ENCODE measurements at regions not wholly inside any gene's neighbourhood (a gene's known extent, or its start where the extent isn't known, plus 50 kb on each side); places are given as distances from the start of the nearest gene placed in this dataset.

DNA sequence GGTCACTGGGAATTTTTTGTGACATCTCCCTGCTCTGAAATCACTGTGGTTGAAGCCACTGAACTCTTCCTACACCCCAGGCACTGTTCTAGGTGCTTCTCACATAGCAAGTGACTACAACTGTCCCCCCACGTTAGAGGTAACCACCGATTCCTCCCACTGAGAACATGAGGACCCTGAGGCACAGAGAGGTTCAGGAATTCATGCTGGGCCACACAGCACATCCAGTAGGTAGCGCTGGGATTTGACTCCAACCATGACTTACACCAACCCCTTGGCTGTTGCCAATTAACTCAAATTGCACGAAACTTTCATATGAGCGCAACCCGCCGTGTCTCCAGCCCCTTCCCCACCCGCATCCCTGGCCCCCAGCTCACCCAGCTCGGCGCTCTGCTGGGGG, 105.2 kb downstream of the RFLNA start:
- Histone ChIP-seq H3K4me3 (replicated peaks in 1 of 3; ENCODE audit: low read depth in 2 of 3, low read length in 3 of 3) (no peak overlapping the region), H3K9me3 (replicated peaks in 1 of 2; ENCODE audit: control insufficient read depth in 1 of 2, insufficient read depth in 1 of 2, low read length in 2 of 2) (no peaks in the 10 kb centered on the region), H3K27ac (ENCODE audit: low read depth in 1 of 2, low read length in 2 of 2) (no peak overlapping the region), H3K79me2 (ENCODE audit: insufficient read depth, low read length) (peaks cover 15% of the 10 kb centered on the region), H3K4me1 (ENCODE audit: control insufficient read depth in 1 of 2, insufficient read depth in 2 of 2, low read length in 2 of 2) (no peaks in the 10 kb centered on the region), H3K4me2 (replicated peaks; ENCODE audit: extremely low read depth, low read length, poor library complexity, severe bottlenecking) (no peak overlapping the region), H2AFZ (ENCODE audit: insufficient read depth, low read depth, low read length, poor library complexity, severe bottlenecking) (no peak overlapping the region), H3K36me3 (replicated peaks in 1 of 2; ENCODE audit: control insufficient read depth in 1 of 2, insufficient read depth in 2 of 2, low read length in 2 of 2) (peaks cover 92 to 100% of the 10 kb centered on the region in 2 donors), H4K20me1 (ENCODE audit: insufficient read depth, low read length) (peaks cover 100% of the 10 kb centered on the region), H3K9ac (ENCODE audit: insufficient read depth, low read length, poor library complexity, severe bottlenecking) (no peak overlapping the region), H3K27me3 (ENCODE audit: control insufficient read depth in 2 of 2, insufficient read depth in 2 of 2, low read length in 2 of 2) (no peaks in the 10 kb centered on the region)
- TF ChIP-seq, protein P1, sequence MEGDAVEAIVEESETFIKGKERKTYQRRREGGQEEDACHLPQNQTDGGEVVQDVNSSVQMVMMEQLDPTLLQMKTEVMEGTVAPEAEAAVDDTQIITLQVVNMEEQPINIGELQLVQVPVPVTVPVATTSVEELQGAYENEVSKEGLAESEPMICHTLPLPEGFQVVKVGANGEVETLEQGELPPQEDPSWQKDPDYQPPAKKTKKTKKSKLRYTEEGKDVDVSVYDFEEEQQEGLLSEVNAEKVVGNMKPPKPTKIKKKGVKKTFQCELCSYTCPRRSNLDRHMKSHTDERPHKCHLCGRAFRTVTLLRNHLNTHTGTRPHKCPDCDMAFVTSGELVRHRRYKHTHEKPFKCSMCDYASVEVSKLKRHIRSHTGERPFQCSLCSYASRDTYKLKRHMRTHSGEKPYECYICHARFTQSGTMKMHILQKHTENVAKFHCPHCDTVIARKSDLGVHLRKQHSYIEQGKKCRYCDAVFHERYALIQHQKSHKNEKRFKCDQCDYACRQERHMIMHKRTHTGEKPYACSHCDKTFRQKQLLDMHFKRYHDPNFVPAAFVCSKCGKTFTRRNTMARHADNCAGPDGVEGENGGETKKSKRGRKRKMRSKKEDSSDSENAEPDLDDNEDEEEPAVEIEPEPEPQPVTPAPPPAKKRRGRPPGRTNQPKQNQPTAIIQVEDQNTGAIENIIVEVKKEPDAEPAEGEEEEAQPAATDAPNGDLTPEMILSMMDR (IDR thresholded peaks at IDR 0.05): no peak
- Mint-ChIP-seq H3K9me3 (peaks cover 0 to 2% (median 0%) of the 10 kb centered on the region in 7 donors), H3K4me1 (peaks cover 6% of the 10 kb centered on the region), H3K36me3 (peaks cover 73 to 95% of the 10 kb centered on the region in 2 donors), H3K27ac (peak overlapping the region in 1 of 7 donors; percentile 43), H3K27me3 (ENCODE audit: low read depth in 3 of 3) (peaks cover 0 to 2% (median 0%) of the 10 kb centered on the region in 3 donors), H3K4me3 (no peak overlapping the region)
- DNase-seq: no peak
- intact Hi-C loops (cut with micrococcal nuclease): no loop called here
- WGBS (ENCODE audit: insufficient coverage): 100% methylated on average over 5 of the region's 10 CpGs

DNA sequence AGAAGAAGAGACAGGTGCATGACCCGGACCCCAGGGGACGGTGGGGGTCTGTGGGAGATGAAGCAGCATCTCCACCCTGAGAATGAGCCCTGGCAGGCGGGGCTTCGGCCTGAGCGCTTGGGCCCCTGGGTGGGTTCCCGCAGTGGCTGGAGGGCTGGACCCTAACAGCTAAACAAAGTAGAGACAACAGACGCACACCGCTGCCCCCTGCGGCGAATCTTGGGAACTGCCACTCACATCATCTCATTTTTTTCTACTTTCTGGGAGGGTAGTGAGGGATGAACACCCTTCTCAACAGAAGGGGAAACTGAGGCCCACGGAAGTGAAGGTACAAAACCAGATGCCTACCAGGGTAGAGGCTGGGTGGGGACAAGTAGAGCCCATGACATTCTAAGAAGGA, 104.7 kb downstream of the RFLNA start:
- intact Hi-C loops (cut with micrococcal nuclease): loop anchor here (10.0 kb wide), 2 partner anchors 55 to 285 kb away; no protein-coding TSS in a partner anchor
- H4K20me1 ChIP-seq (ENCODE audit: insufficient read depth, low read length): peaks cover 100% of the 10 kb centered on the region
- H2AFZ ChIP-seq (ENCODE audit: insufficient read depth, low read depth, low read length, poor library complexity, severe bottlenecking): no peak overlapping the region
- peaks cover 10% of the 10 kb centered on the region for H3K79me2 ChIP-seq (ENCODE audit: insufficient read depth, low read length)
- H3K4me1 ChIP-seq (ENCODE audit: control insufficient read depth in 1 of 2, insufficient read depth in 2 of 2, low read length in 2 of 2): peaks cover 0 to 5% of the 10 kb centered on the region in 2 donors
- Mint-ChIP-seq H3K4me3 (no peak overlapping the region), H3K9me3 (peaks cover 0 to 2% (median 0%) of the 10 kb centered on the region in 7 donors), H3K36me3 (peaks cover 75 to 95% of the 10 kb centered on the region in 2 donors), H3K4me1 (peaks cover 6% of the 10 kb centered on the region), H3K27ac (no peak overlapping the region), H3K27me3 (ENCODE audit: low read depth in 3 of 3) (peaks cover 0 to 2% (median 0%) of the 10 kb centered on the region in 3 donors)
- peaks cover 92 to 100% of the 10 kb centered on the region in 2 donors for H3K36me3 ChIP-seq (replicated peaks in 1 of 2; ENCODE audit: control insufficient read depth in 1 of 2, insufficient read depth in 2 of 2, low read length in 2 of 2)
- H3K9ac ChIP-seq (ENCODE audit: insufficient read depth, low read length, poor library complexity, severe bottlenecking): no peak overlapping the region
- peak in 1 of 3 donors; percentile 31 for DNase-seq
- WGBS (ENCODE audit: insufficient coverage): 96% methylated on average over 3 of the region's 11 CpGs
- no peak overlapping the region for H3K4me3 ChIP-seq (replicated peaks in 1 of 3; ENCODE audit: low read depth in 2 of 3, low read length in 3 of 3)
- H3K4me2 ChIP-seq (replicated peaks; ENCODE audit: extremely low read depth, low read length, poor library complexity, severe bottlenecking): no peak overlapping the region
- TF ChIP-seq, protein P1 (IDR thresholded peaks at IDR 0.05): peak; percentile 81
- H3K9me3 ChIP-seq (replicated peaks in 1 of 2; ENCODE audit: control insufficient read depth in 1 of 2, insufficient read depth in 1 of 2, low read length in 2 of 2): no peaks in the 10 kb centered on the region
- H3K27me3 ChIP-seq (ENCODE audit: control insufficient read depth in 2 of 2, insufficient read depth in 2 of 2, low read length in 2 of 2): no peaks in the 10 kb centered on the region
- no peak overlapping the region for H3K27ac ChIP-seq (ENCODE audit: low read depth in 1 of 2, low read length in 2 of 2)
